Renal cortex interstitium (tissue), 11 donors: ENCODE measurements at regions not wholly inside any gene's neighbourhood (a gene's known extent, or its start where the extent isn't known, plus 50 kb on each side); places are given as distances from the start of the nearest gene placed in this dataset.

ENCODE experiments used
- DNase-seq, 11 donors: peaks; one replicate each; pipeline ENCODE4 v3.0.0-alpha.2; 2013; ENCODE audit warnings: low read depth in 9 of 11, low spot score in 4 of 11; ENCODE audit errors: extremely low read depth in 1 of 11

DNA sequence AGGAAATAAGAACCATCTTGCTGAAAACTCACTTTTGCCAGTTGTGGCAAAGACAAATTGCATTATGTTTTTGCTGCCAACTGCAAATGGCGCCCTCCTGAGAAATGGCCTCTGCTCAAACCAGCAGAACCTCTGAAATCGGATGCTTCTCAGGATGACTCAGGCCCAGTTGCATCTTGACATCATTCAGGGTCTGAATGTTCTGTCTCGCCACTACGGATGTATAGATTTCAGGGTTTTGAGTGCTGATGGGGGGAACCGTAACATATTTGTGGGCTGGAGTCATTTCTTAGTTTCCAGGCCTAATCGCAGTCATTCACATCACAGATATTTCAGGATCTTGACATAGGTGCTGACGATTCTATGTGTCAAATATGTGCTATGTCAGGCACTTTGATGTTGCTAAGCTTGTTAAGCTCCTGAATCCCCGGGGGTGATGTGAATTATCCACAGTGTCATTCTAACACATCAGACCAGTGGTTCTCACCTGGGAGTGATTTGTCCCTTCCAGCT lies 207.1 kb downstream of the NFATC2 start:
- no peak for DNase-seq

DNA sequence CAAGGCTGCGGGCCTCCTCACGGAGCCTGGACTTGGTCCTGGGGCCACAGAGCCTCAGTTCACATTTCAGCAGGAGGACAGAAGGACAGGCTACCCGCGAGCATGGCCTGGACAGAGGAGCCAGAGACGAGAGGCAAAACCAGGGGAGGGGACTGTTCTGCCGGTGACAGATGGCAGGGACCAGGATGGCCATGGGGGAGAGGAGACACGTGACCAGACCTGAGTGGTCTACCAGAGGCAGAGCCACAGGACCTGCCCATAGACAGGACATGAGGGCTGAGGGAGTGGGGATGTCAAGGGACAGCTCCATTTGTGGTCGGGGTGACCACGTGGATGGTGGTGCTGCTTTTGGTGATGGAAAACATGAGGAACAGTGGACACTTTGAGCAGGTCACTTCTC lies 207.9 kb downstream of the NFATC2 start:
- no peak for DNase-seq

GRCh38 chr20:51333971-51334370 lies 208.5 kb downstream of the NFATC2 start:
- DNase-seq, result no peak

GRCh38 chr20:51333446-51333845 lies 209.1 kb downstream of the NFATC2 start:
- no peak for DNase-seq

- DNase-seq, result no peak
These were observed 211.0 kb downstream of the NFATC2 start for GRCh38 chr20:51331481-51331880.

- DNase-seq, result no peak
These were observed 212.7 kb downstream of the NFATC2 start for GRCh38 chr20:51329845-51330244.

- DNase-seq, result no peak
These were observed 215.2 kb downstream of the NFATC2 start for GRCh38 chr20:51327251-51327841.

DNA sequence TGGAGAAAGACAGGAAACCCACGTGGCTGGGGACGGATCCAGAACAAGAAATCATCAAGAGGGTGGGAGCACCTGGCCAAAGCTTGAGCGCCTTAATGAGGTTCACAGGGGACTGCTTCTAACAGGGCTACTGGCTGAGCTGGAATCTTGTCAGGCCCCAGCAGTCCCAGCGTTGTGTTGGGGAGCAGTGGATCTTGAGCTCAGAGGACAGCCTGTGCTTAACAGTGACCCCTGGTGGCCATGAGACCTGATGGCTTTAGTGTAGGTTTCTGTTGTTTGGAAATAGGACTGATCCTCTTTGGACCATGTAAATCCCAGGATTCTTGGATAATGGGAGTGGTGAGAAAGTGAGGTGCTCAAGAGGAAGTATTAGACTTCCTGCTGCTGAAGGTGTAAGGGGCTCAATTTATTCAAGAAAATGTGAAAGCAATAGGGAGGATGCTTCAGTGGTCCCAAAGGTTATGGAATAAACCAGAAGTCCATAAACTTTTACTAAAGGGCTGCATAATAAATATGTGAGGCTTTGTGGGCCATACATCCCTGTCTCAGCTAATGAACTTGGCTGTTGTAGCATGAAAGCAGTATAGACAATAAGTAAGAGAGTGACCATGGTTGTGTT lies 216.2 kb downstream of the NFATC2 start:
- DNase-seq, result peak in 4 of 11 donors; percentile 26 to 55 (median 35)

- no peak for DNase-seq
These were observed 220.3 kb downstream of the NFATC2 start for GRCh38 chr20:51322164-51322707.

DNA sequence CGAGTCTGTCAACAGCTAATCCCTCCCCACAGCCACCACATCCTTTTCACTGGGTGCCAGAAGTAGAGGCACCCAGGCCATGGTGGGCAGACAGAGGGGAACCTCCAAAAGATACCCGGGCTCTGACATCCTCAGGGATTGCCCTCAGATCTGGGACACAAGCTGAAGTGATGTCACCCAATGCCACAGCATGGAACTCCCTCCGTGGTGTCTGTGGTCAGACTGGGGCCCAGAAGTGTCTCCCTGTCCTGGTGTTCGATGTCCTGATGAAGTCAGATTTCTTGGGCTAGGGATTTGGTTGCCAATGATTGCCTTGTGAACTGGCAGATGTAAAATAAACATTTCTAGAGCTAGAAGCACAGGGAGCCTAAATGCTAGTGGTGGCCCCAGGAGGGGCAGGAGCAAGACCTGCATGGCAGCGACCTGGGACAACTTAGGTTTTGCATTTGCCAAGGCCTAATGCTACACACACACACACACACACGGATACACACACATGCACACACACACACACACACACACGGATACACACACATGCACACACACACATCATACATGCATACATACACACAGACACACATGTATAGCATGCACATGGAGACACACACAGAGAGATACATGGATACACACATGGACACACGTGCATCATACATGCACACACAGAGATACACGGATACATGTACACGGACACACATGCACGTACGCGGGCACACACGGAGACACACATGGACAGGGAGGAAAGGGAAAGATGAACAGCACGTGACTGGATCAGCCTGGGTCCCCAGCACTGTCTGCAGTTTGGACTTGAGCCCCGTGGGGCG lies 221.0 kb downstream of the NFATC2 start:
- no peak for DNase-seq

- DNase-seq, result no peak
These were observed 223.0 kb downstream of the NFATC2 start for GRCh38 chr20:51319522-51319921.

- peak in 3 of 11 donors; percentile 20 to 44 (median 24) for DNase-seq
These were observed 224.2 kb downstream of the NFATC2 start for GRCh38 chr20:51318058-51318949.

GRCh38 chr20:51315390-51315789 lies 227.1 kb downstream of the NFATC2 start:
- DNase-seq, result no peak

DNA sequence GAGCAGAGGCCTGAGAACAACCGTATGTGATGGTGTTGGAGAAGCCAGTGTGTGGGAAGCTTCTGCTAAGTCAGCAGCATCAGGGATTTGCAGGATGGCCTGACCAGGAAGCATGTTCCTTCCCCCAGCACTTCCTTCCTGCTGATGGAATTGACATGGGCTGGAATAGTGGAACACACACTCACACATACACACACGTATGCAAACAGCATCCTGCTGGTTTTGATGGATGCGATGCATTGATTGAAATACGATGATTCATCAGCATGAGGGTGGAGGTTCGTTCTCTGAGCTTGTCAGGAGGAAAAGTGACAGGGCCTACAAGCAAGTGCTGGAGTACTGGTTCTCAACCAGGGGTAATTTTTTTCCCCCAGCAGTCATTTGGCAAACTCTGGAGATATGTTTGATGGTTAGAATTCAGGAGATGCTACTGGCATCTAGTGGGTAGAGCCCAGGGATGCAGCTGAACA lies 229.1 kb downstream of the NFATC2 start:
- no peak for DNase-seq

- DNase-seq, result no peak
These were observed 230.1 kb downstream of the NFATC2 start for GRCh38 chr20:51312480-51312783.

DNA sequence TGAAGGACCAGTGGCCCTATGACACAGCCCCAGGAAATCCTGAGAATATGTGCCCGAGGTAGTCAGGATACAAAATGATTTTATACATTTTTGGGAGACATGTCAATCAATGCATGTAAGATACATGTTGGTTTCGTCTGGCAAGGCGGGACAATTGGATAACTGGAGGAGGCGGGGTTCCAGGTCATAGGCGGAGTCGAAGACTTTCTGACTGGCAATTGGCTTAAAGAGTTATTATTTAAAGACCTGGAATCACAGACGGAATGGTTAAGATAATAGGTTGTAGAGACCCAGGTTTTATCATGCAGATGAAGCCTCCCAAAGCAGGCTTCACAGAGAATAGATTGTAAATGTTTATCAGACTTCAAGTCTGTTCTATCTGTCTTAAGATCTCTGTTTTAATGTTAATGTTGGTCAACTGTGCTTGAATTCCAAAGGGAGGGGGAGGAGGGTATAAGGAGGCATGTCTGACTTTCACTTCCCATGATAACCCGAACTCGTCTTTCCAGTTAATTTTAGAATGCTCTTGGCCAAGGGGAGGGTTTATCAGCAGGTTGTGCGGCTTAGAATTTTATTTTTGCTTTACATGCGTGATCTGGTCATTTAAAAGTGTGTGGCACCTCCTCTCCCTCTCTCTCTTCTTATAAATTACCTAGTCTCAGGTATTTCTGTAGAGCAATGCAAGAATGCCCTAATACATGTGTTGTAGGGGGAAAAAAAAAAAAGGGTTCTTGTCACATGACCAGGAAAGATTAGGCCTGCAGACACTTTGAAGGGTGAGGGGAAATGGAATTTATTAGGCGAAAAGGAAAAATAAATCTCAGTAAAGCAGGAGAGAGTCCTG lies 230.7 kb downstream of the NFATC2 start:
- peak in 3 of 11 donors; percentile 7 to 41 (median 17) for DNase-seq

DNA sequence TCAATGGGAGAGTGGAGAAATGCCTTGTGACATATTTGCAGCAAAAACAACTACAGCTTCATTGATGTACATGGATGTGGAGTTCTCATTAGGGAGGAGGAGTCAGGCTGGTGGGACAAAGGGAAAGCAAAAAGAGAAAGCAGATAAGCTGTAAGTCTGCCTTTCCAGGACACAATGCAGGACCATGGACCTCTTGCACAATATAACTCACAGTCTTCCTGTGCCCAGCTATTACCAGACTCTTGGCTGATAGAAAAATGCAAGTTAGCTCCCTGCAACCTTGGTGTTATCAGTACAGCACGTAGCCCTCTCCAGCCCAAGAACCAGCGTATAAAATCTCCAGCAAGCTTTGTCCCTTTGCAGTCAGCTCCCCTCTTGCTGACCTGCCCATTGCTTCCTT lies 232.3 kb downstream of the NFATC2 start:
- DNase-seq, result no peak

DNA sequence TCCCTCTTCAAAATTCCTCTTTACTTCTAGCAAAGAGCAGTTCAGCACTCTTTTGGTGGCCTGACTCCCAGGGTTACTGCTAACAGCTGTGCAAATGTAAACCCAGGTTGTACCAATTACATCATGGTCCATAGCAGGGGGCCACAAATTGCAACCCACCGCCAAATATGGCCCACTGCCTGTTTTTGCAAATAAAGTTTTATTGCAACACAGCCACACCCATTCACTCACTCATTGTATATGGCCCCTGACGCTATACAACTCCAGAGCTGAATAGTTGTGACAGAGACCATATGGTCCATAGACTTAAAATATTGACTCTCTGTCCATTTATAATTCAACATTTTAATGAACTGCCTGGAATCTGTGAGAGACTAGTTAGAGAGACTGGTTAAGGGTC lies 233.4 kb downstream of the NFATC2 start:
- DNase-seq, result no peak
